Activated gamma-delta T cell treated with Interleukin-2 at 50 U/mL for 16 hours (primary cell): ENCODE measurements at regions not wholly inside any gene's neighbourhood (a gene's known extent, or its start where the extent isn't known, plus 50 kb on each side); places are given as distances from the start of the nearest gene placed in this dataset.
A peak's percentile ranks its signal among the peaks of the same experiment; 100 is the strongest.

Source experiments
- DNase-seq: peaks from one replicate; pipeline ENCODE4 v3.0.0-alpha.2; 2020

- DNase-seq: no peak
Observed at GRCh38 chr12:91835693-91836092, 310.0 kb downstream of the BTG1 start.

GRCh38 chr12:91833780-91834359 lies 311.8 kb downstream of the BTG1 start:
- no peak for DNase-seq

- no peak for DNase-seq
Observed at GRCh38 chr12:91825999-91826398, 319.6 kb downstream of the BTG1 start.

- DNase-seq: no peak
Observed at GRCh38 chr12:91824991-91825390, 320.7 kb downstream of the BTG1 start.

- no peak for DNase-seq
Observed at GRCh38 chr12:91819132-91819447, 326.6 kb downstream of the BTG1 start.

- no peak for DNase-seq
Observed at GRCh38 chr12:91818227-91819131, 327.2 kb downstream of the BTG1 start.

GRCh38 chr12:91817517-91817916 lies 328.1 kb downstream of the BTG1 start:
- no peak for DNase-seq

GRCh38 chr12:91813701-91814100 lies 331.9 kb downstream of the BTG1 start:
- no peak for DNase-seq

GRCh38 chr12:91811481-91812287 lies 334.0 kb downstream of the BTG1 start:
- DNase-seq: peak; percentile 79

GRCh38 chr12:91810531-91811451 lies 334.9 kb downstream of the BTG1 start:
- no peak for DNase-seq

GRCh38 chr12:91810077-91810476 lies 335.6 kb downstream of the BTG1 start:
- DNase-seq: no peak

- no peak for DNase-seq
Observed at GRCh38 chr12:91805031-91805430, 340.6 kb downstream of the BTG1 start.

GRCh38 chr12:91804533-91804932 lies 341.1 kb downstream of the BTG1 start:
- DNase-seq: no peak

- DNase-seq: no peak
Observed at GRCh38 chr12:91801048-91801447, 344.6 kb downstream of the BTG1 start.

GRCh38 chr12:91793676-91794075 lies 352.0 kb downstream of the BTG1 start:
- no peak for DNase-seq

GRCh38 chr12:91792597-91792996 lies 353.0 kb downstream of the BTG1 start:
- no peak for DNase-seq

- DNase-seq: no peak
Observed at GRCh38 chr12:91786499-91787272, 359.0 kb downstream of the BTG1 start.

GRCh38 chr12:91785655-91786498 lies 359.8 kb downstream of the BTG1 start:
- DNase-seq: no peak

- no peak for DNase-seq
Observed at GRCh38 chr12:91781114-91781513, 364.5 kb downstream of the BTG1 start.

GRCh38 chr12:91778938-91779400 lies 366.7 kb downstream of the BTG1 start:
- peak; percentile 25 for DNase-seq
